Muscle layer of duodenum (tissue), 2 donors: ENCODE measurements at regions not wholly inside any gene's neighbourhood (a gene's known extent, or its start where the extent isn't known, plus 50 kb on each side); places are given as distances from the start of the nearest gene placed in this dataset.

Experiments
- H3K27ac ChIP-seq: one replicate; pipeline ENCODE4 v1.7.0; 2013; ENCODE audit warnings: mild to moderate bottlenecking, low read length
- H3K27me3 ChIP-seq: one replicate; pipeline ENCODE4 v1.7.0; 2013; ENCODE audit warnings: low read depth, mild to moderate bottlenecking, control low read depth, low read length
- H3K36me3 ChIP-seq, 2 donors: one replicate each; pipeline ENCODE4 v1.7.0; 2013; ENCODE audit warnings: low read length in 2 of 2, control low read depth in 1 of 2, mild to moderate bottlenecking in 1 of 2; ENCODE audit not compliant: insufficient read depth in 2 of 2, control insufficient read depth in 1 of 2
- H3K4me1 ChIP-seq, 2 donors: one replicate each; pipeline ENCODE4 v1.7.0; 2013; ENCODE audit warnings: low read length in 2 of 2, mild to moderate bottlenecking in 2 of 2, control low read depth in 1 of 2, moderate library complexity in 1 of 2; ENCODE audit not compliant: insufficient read depth in 2 of 2, control insufficient read depth in 1 of 2
- H3K4me3 ChIP-seq, 2 donors: one replicate each; pipeline ENCODE4 v1.7.0; 2013; ENCODE audit warnings: low read length in 2 of 2, low read depth in 1 of 2, mild to moderate bottlenecking in 1 of 2
- H3K9me3 ChIP-seq, 2 donors: one replicate each; pipeline ENCODE4 v1.7.0; 2013; ENCODE audit warnings: low read length in 2 of 2, control low read depth in 1 of 2, mild to moderate bottlenecking in 1 of 2; ENCODE audit not compliant: control insufficient read depth in 1 of 2
- donor health status: healthy.

DNA sequence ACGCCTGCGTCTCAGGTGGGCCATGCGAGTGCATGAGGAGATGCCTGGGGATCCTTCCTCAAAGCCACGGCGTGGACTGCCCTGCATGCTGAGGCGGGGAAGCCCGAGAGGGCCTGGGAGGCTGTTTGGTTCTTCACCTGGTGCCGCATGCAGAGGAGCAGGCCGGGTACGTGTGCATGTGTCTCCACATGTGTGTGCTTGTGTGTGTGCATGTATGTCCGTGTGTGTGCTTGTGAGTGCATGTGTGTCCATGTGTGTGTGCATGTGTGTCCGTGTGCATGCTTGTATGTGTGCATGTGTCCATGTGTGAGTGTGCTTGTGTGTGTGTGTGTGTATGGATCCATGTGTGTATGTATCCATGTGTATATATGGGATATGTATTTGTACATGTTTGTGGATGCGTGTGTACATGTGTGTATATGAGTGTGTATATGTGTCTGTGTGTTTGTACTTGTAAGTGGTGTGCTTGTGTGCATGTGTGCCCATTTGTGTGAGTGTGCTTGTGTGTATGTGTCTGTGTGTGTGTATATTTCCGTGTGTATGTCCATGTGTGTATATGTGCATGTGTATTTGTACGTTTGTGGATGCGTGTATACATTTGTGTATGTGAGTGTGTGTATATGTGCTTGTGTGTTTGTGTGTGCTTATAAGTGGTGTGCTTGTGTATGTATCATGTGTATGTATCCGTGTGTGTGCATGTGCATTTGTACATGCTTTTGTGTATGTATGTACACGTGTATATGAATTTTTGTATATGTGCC, 79.0 kb downstream of the PTGR3 start:
- Histone ChIP-seq H3K36me3 (no peaks in the 10 kb centered on the region), H3K9me3 (no peaks in the 10 kb centered on the region), H3K4me3 (no peak overlapping the region), H3K27me3 (no peaks in the 10 kb centered on the region), H3K4me1 (no peaks in the 10 kb centered on the region), H3K27ac (no peak overlapping the region)

DNA sequence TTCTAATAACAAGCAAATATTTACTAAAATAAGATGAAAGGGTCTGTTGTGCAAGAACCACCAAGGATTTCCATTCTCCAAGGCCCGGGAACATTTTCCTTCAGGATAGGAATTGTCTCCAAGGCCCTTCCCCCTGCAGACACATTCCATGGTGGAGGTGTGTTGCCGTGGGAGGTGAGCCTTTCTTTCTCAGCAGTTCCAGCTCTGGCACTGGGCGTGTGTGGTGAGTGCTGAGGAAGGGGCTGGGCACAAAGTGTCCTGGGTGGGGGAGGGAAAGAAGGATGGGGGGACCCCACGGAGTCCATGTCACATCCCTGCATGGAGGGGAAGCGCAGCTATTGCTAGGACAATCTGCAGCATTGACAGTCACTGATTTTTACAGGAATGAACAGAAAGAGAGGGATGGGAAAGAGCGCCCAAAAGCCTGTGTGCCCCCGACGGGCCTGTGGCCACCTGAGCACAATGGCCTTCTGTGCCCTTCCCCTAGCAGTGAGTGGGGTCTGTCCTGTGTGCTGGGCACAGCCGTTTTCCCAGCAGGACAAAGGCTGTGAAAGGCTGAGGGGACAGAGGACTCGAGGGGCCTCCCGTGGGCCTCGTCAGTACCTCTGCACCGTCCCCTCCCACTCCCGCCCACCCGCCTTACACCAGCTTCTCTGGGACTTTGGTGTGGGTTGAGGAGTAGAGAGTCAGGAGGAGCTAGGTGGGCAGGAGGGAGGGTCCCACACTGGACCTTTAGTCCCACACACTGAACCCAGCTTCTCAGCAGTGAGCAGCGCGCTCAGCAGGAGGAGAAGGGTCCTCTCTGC, 79.8 kb downstream of the PTGR3 start:
- no peaks in the 10 kb centered on the region for H3K36me3 ChIP-seq
- H3K4me3 ChIP-seq: no peak overlapping the region
- H3K27me3 ChIP-seq: no peaks in the 10 kb centered on the region
- H3K9me3 ChIP-seq: no peaks in the 10 kb centered on the region
- no peaks in the 10 kb centered on the region for H3K4me1 ChIP-seq
- H3K27ac ChIP-seq: no peak overlapping the region

- Histone ChIP-seq H3K9me3 (no peaks in the 10 kb centered on the region), H3K27ac (no peak overlapping the region), H3K4me3 (no peak overlapping the region), H3K27me3 (no peaks in the 10 kb centered on the region), H3K36me3 (no peaks in the 10 kb centered on the region), H3K4me1 (no peaks in the 10 kb centered on the region)
These were observed 80.8 kb downstream of the PTGR3 start for GRCh38 chr18:75128051-75128605.

DNA sequence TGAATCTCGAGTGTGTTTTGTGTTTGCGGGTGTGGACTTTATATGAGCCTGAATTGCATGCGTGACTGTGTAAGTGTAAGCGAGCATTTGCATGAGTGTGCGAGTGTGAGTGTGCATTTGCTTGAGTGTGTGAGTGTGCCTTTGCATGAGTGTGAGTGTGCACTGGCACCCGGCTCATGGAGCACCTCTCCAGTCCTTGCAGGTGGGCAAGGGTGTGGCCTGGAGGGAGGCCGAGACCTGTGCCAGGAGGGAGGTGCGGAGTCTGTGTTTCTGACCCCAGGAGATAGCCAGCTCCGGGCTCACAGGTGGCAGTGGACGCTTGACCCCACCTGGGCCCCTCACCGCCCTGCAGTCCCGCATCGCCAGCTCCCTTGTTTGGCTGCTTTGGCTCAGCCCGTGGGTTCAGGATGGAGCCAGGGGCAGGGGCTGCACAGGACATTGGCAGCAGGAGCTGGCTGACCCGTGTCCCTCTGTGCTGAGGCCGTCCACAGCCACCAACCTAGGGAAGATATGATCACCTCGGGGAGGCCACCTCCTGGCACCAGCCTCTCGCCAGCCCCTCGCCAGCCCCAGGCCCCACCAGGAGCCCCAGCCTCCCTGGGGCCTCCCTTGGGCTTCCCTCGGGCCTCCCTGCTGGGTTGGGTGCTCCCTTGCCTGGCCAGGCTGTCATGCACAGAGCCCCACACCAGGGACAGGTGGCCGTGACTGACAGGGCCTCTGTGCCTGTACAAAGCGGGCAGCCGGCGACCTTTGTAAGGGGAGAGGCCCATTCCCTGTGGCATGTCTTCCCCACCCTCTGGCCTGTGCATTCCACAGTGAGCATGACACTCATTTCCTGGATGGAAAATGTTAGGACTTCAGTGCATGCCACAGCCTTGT, 81.6 kb downstream of the PTGR3 start:
- H3K36me3 ChIP-seq: no peaks in the 10 kb centered on the region
- H3K4me1 ChIP-seq: no peaks in the 10 kb centered on the region
- no peaks in the 10 kb centered on the region for H3K27me3 ChIP-seq
- no peak overlapping the region for H3K27ac ChIP-seq
- no peaks in the 10 kb centered on the region for H3K9me3 ChIP-seq
- no peak overlapping the region for H3K4me3 ChIP-seq

DNA sequence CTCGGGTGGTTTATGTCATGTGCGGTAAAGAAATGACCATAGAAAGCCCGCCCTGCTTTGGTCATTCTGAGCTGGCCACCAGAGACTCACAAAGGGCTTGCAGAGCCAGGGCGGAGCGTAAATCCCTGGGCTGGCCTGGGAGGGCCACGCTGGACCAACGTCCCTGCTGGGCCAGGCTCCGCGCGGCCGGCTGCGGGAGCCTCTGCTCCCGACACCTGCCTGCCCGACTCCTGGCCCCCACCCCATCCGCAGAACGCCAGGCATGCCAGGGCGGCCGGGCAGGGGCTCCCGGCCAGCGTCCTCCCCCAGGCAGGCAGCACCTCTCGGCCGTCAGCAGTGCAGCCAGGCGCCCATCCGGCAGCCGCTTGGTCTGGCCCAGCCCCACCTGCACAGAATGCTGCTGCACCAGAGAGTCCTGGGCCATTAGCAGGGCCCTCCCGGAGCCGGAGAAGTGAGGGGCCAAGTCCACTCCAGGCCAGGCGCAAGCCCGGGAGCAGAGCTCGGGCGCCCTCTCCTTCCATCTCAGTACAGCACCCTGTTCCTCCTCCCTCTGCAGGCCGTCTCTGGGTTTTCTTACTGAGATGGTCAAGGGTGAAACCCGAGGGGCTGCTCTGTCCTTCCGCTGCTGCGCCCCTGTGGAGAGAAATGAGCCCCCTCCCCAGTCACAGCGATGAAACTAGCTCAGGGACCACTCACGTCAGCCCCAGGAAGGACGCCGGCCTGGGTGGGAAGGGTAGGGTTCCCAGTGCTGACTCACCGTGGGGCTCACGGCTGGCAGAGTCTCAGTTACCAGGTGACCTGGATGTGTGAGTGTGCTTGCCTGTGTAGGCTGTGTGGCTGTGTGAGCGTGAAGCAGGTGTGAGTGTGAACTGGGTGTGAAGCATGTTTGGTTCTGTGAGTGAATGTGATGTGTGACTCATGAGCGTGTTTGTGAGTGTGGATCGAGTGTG, 83.3 kb downstream of the PTGR3 start:
- Histone ChIP-seq H3K36me3 (no peaks in the 10 kb centered on the region), H3K27me3 (no peaks in the 10 kb centered on the region), H3K9me3 (no peaks in the 10 kb centered on the region), H3K4me3 (peak overlapping the region in 1 of 2 donors; percentile 14), H3K4me1 (no peaks in the 10 kb centered on the region), H3K27ac (no peak overlapping the region)

- no peak overlapping the region for H3K4me3 ChIP-seq
- H3K36me3 ChIP-seq: no peaks in the 10 kb centered on the region
- H3K27me3 ChIP-seq: no peaks in the 10 kb centered on the region
- no peaks in the 10 kb centered on the region for H3K9me3 ChIP-seq
- no peaks in the 10 kb centered on the region for H3K4me1 ChIP-seq
- no peak overlapping the region for H3K27ac ChIP-seq
These were observed 84.0 kb downstream of the PTGR3 start for GRCh38 chr18:75124991-75125381.

GRCh38 chr18:75124551-75124950, 84.4 kb downstream of the PTGR3 start:
- no peaks in the 10 kb centered on the region for H3K9me3 ChIP-seq
- H3K27ac ChIP-seq: no peak overlapping the region
- H3K4me1 ChIP-seq: no peaks in the 10 kb centered on the region
- H3K27me3 ChIP-seq: no peaks in the 10 kb centered on the region
- no peak overlapping the region for H3K4me3 ChIP-seq
- H3K36me3 ChIP-seq: no peaks in the 10 kb centered on the region

DNA sequence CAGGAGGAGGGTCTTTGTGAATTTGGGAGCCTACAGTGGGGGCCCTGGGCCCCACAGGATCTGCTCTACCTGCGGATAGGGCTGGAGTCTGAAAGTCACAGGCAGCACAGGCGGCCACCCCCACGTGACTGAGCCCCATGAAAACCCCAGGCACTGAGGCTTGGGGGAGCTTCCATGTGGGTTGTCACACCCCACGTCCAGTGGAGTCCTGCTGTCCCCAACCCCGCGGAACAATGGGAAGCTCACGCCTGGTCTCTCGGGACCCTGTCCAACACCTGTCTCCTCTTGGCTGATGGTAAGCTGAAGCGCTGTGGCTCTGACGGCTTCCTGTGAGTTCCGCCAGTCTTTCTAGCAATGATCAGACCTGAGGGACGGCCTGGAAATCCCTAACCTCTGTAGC, 85.8 kb downstream of the PTGR3 start:
- no peaks in the 10 kb centered on the region for H3K27me3 ChIP-seq
- no peaks in the 10 kb centered on the region for H3K36me3 ChIP-seq

DNA sequence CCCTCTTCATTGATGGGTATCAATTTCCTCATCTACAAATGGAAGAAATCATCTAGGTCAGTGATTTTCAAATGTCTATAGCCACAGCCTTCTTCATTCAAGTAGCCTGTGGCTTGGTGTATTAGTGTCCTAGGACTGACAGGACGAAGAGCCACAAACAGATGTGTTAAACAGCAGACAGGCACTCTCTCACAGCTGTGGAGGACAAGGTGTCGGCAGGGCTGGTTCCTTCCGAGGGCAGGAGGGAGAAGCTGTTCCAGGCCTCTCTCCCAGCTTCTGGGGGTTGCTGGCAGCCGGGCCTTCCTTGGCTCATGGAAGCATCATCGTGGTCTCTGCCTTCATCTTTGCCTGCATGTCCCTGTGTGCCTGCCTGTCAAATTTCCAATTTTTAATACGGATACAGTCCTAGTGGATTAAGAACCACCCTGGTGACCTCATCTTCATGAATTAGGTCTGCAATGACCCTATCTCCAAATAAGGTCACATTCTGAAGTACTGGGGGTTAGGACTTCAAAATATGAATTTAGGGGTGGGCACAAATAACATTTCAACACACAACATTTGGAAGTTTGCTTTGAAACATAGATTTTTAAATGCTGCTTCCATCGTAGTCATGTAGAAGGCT, 86.5 kb downstream of the PTGR3 start:
- no peaks in the 10 kb centered on the region for H3K36me3 ChIP-seq
- H3K4me3 ChIP-seq: no peak overlapping the region
- H3K27ac ChIP-seq: no peak overlapping the region
- H3K27me3 ChIP-seq: no peaks in the 10 kb centered on the region
- H3K9me3 ChIP-seq: no peaks in the 10 kb centered on the region
- no peaks in the 10 kb centered on the region for H3K4me1 ChIP-seq

More for the DNA sequence above, 85.8 kb downstream of the PTGR3 start:
- Histone ChIP-seq H3K27ac (no peak overlapping the region), H3K4me3 (no peak overlapping the region), H3K4me1 (no peaks in the 10 kb centered on the region), H3K9me3 (no peaks in the 10 kb centered on the region)

GRCh38 chr18:75121266-75121665, 87.7 kb downstream of the PTGR3 start:
- H3K9me3 ChIP-seq: no peaks in the 10 kb centered on the region
- H3K4me1 ChIP-seq: no peaks in the 10 kb centered on the region
- H3K27ac ChIP-seq: no peak overlapping the region
- no peak overlapping the region for H3K4me3 ChIP-seq
- no peaks in the 10 kb centered on the region for H3K27me3 ChIP-seq
- H3K36me3 ChIP-seq: no peaks in the 10 kb centered on the region
